ENCODE measurements at regions not wholly inside any gene's neighbourhood (a gene's known extent, or its start where the extent isn't known, plus 50 kb on each side); places are given as distances from the start of the nearest gene placed in this dataset.

DNA sequence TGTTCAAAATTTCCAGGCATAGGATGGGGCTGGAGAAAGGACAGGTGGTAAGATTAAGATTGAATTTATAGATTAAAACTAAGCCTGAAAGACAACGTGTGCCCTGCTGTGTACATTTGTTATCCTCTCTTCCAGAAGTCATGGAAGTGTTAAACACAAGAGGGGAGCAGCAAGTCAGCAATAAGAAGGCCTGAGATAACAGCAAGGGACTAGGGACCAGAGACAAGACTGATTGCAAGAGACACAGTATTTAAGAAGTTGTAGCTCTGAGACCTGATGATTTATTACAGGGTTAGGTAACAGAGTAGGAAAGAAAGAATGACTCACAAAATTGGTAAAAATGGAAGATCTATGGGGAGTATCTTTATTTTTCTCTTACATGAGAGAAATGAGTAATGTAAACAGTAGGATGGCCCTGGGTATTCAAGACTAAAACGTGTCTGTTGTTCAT lies 55.7 kb upstream of the COL1A2 start:
- DNase-seq (no peak), ATAC-seq (ENCODE audit: low read depth) (no peak)
- H3K36me3 Mint-ChIP-seq (ENCODE audit: low read depth): no peaks in the 10 kb centered on the region
- CTCF ChIA-PET: no interaction called here
- TF ChIP-seq, protein P1, sequence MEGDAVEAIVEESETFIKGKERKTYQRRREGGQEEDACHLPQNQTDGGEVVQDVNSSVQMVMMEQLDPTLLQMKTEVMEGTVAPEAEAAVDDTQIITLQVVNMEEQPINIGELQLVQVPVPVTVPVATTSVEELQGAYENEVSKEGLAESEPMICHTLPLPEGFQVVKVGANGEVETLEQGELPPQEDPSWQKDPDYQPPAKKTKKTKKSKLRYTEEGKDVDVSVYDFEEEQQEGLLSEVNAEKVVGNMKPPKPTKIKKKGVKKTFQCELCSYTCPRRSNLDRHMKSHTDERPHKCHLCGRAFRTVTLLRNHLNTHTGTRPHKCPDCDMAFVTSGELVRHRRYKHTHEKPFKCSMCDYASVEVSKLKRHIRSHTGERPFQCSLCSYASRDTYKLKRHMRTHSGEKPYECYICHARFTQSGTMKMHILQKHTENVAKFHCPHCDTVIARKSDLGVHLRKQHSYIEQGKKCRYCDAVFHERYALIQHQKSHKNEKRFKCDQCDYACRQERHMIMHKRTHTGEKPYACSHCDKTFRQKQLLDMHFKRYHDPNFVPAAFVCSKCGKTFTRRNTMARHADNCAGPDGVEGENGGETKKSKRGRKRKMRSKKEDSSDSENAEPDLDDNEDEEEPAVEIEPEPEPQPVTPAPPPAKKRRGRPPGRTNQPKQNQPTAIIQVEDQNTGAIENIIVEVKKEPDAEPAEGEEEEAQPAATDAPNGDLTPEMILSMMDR (IDR thresholded peaks at IDR 0.05): no peak
- no peak overlapping the region for H3K27ac Mint-ChIP-seq
- H3K4me1 Mint-ChIP-seq: no peaks in the 10 kb centered on the region
- intact Hi-C loops (cut with micrococcal nuclease): no loop called here
- POLR2A ChIA-PET: no interaction called here
- no peak overlapping the region for H3K4me3 Mint-ChIP-seq
- H3K27me3 Mint-ChIP-seq: peaks cover 2% of the 10 kb centered on the region
- H3K9me3 Mint-ChIP-seq: no peaks in the 10 kb centered on the region

DNA sequence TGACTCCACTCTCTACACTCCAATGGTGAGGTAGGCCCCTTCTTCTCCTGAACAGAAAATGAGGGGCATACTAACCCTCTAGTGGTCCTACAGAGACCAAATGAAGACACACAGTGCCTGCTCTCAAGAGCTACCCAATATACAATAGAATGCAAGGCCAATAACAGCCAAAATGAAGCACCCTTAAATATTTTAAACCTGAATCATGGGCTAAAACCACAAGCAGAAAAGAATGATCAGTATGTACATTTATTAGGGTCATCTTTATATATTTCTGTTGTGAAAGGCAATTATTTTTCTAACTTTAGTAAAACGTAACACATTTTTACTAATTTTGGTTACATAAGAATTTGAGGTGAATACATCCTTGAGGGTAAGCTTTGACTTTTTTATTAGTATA lies 49.9 kb upstream of the COL1A2 start:
- intact Hi-C loops (cut with micrococcal nuclease): no loop called here
- Mint-ChIP-seq H3K9me3 (no peaks in the 10 kb centered on the region), H3K27ac (no peak overlapping the region), H3K27me3 (peaks cover 13% of the 10 kb centered on the region), H3K36me3 (ENCODE audit: low read depth) (no peaks in the 10 kb centered on the region), H3K4me1 (no peaks in the 10 kb centered on the region), H3K4me3 (no peak overlapping the region)
- POLR2A ChIA-PET: interaction anchor here (0.6 kb wide), 1 partner anchor 1763 kb away, joined by 3 read pairs; no protein-coding TSS in a partner anchor
- ATAC-seq (ENCODE audit: low read depth) (no peak), DNase-seq (no peak)
- CTCF ChIA-PET: no interaction called here
- TF ChIP-seq, protein P1 (IDR thresholded peaks at IDR 0.05): no peak
